RCC 7860 (cell line): ENCODE measurements at regions not wholly inside any gene's neighbourhood (a gene's known extent, or its start where the extent isn't known, plus 50 kb on each side); places are given as distances from the start of the nearest gene placed in this dataset.
A peak's percentile ranks its signal among the peaks of the same experiment; 100 is the strongest.

Source experiments
- DNase-seq: peaks from one replicate; pipeline ENCODE4 v3.0.0-alpha.2; 2015; ENCODE audit warnings: low spot score
- FAIRE-seq: peaks from 2 replicates; lab custom pipeline; 2012; peaks lifted over from hg19 to GRCh38; lab: Jason Lieb, UNC

DNA sequence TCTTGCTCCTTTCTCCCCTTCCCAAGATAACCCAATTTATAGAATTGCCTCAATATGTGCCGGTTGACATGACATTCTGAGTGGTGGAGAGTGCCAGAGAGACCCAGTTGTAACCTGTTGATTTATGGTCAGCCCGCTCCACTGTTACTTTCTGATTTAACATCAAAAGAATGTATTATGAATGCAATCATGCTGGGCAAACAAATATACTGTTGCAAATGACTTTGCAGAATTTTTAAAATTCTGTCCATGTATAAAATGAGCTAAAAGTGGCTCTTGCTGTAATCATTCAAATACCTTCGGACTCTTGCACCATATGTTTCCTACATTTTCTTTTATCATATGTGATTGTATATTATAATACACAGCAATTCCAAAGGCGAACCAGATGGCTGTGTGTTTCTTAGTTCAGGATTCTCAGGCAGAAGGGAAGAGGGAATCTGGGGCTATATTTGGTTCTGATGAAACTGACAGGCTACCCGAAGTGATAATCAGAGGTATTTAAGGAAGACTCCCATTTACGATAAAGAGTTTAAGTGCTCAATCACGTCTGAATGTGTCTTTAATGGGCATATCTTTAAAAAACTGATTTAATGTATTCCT is 131.7 kb downstream of the CLCN4 start:
- no peak for FAIRE-seq

DNA sequence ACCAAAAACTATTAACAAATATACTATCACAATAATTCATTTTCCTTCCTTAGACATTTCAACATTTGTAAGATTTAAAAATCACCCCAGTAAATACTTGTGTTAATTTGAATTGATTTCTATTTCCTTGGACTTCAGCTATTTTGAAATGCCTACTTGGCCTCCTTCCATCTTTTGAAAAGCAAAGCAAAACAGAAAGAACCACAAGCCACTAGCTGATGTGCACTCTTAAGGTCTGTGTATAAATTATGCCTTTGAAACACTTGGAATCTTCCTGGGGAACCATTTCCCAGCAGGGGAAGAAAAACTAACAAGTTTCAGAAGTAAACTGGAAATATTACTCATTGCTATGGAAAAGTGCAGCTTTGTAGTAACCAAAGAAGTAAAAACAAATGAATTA is 139.8 kb downstream of the CLCN4 start:
- DNase-seq = no peak
- no peak for FAIRE-seq

More for the DNA sequence above, 131.7 kb downstream of the CLCN4 start:
- no peak for DNase-seq

GRCh38 chrX:10310511-10310910 is 153.7 kb downstream of the CLCN4 start:
- peak; percentile 92 for FAIRE-seq

GRCh38 chrX:10314530-10315104 is 157.8 kb downstream of the CLCN4 start:
- DNase-seq (no peak), FAIRE-seq (no peak)

More at GRCh38 chrX:10310511-10310910, 153.7 kb downstream of the CLCN4 start:
- DNase-seq = peak; percentile 10

GRCh38 chrX:10325611-10326010 is 168.8 kb downstream of the CLCN4 start:
- DNase-seq = no peak
- FAIRE-seq = peak; percentile 20

DNA sequence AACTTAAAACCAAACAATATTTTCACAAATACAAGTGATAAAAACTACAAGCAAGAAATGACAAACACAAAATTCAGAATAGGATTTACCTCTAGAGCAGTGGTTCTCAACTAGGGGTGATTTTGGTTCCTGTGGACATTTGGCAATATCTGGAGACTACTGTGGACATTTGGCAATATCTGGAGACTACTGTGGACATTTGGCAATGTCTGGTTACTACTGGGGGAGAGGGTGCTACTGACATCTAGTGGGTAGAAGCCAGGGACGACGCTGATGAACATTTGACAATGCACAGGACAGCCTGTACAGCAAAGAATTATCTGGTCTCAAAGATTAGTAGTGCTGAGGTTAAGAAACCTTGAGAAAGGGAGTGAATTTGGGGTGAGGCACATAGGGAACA is 169.8 kb downstream of the CLCN4 start:
- peak; percentile 25 for FAIRE-seq
- DNase-seq = peak; percentile 18

GRCh38 chrX:10327651-10328050 is 170.9 kb downstream of the CLCN4 start:
- FAIRE-seq (peak; percentile 77), DNase-seq (peak; percentile 60)

DNA sequence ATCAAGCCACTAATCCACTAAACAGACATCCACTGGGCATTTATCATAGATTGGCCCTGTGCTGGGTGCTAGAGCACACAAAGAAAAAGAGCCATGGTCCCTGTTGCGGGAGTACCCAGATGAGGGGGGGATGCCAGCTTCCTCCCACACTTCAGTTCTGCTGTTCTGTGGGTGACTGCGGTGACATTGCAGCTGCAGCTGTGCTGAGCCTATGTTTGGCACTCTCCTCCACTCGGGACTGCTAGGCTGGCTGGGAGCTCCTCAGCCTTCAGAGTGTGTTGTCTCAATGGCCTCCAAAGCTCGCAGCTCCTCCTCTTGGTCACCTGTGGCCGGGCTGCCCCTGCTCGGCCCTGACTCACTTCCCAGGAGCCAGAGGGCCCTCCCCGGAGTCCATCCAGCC is 173.2 kb downstream of the CLCN4 start:
- DNase-seq (no peak), FAIRE-seq (no peak)

- DNase-seq = no peak
- FAIRE-seq = no peak
These were observed 184.5 kb downstream of the CLCN4 start for GRCh38 chrX:10341309-10341708.

- FAIRE-seq = no peak
- DNase-seq = no peak
These were observed 193.4 kb downstream of the CLCN4 start for GRCh38 chrX:10350221-10350620.

GRCh38 chrX:10350981-10351380 is 194.2 kb downstream of the CLCN4 start:
- DNase-seq = no peak
- FAIRE-seq = peak; percentile 65

DNA sequence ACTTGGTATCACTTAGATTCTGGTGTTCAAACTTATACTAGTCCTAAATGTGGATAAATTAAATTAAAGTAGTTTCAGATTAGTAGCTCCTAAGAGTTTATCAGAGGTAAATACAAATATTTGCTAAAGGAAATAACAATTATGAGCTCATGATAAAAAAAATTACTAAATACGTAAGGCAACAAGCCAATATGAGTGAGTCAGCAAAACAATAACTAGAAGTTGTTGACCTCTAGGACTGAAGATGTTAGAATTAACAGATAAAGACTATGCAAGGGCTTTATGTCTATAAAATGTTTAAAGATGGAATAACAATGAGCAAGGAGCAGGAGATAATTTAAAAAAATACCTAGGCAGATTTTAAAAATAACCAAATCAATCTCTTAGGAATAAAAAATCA is 195.8 kb downstream of the CLCN4 start:
- FAIRE-seq (no peak), DNase-seq (no peak)

- DNase-seq = peak; percentile 27
- peak; percentile 77 for FAIRE-seq
These were observed 200.2 kb downstream of the CLCN4 start for GRCh38 chrX:10356979-10357378.

DNA sequence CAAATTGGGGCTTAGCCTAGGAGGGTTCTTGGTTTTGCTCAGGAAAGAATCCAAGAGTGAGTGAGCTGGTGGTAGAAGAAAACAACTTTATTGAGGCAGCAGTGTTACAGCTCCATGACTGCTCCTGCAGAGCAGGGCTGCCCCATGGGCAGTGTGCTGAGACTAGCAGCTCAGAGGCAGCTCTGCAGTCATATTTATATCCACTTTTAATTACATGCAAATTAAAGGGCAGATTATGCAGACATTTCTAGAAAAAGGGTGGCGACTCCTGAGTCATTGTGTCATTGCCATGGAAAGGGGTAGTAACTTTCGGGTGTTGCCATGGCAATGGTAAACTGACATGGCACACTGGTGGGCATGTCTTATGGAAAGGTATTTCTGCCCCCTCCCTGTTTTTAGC is 202.2 kb downstream of the CLCN4 start:
- FAIRE-seq (no peak), DNase-seq (no peak)

GRCh38 chrX:10360116-10360515 is 203.3 kb downstream of the CLCN4 start:
- DNase-seq (no peak), FAIRE-seq (no peak)

GRCh38 chrX:10365532-10366265 is 208.9 kb downstream of the CLCN4 start:
- FAIRE-seq = no peak
- no peak for DNase-seq

DNA sequence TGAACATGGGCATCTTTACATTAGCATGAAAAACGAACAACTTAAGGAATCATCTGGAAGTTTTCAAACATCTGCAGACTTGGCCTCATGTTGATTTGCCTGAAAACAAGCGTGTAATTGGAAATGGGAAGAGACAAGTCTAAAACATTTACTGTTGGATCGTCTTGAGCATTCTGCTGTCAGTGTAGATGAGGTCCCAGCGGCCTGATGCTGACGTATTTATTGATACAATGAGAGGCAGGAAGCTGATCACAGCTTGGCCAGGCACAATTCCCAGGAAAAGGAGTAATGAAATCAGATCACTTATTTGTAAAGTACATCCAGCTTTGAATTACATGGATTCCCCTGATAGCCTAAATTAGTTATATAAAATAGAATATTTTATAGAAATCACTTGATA is 210.6 kb downstream of the CLCN4 start:
- no peak for DNase-seq
- no peak for FAIRE-seq

DNA sequence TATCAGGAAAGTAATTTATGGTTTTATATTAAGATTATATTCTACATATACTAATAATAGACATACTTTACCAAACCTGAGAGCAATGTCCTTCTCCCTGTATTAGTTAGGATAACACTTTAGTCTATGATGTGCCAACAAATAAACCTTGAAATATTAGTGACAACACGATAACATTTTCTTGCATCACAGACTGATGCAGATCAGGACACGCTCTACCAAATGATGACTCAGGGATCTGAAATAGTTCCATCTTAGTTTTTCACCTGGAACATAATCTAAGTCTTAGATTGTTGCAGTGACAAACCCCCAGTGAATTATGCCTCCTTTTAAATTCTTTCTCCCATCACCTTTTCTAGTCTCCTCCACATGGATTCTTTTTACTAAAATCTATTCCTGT is 214.2 kb downstream of the CLCN4 start:
- DNase-seq = no peak
- FAIRE-seq = no peak

GRCh38 chrX:10377427-10377826 is 220.7 kb downstream of the CLCN4 start:
- FAIRE-seq (no peak), DNase-seq (no peak)

DNA sequence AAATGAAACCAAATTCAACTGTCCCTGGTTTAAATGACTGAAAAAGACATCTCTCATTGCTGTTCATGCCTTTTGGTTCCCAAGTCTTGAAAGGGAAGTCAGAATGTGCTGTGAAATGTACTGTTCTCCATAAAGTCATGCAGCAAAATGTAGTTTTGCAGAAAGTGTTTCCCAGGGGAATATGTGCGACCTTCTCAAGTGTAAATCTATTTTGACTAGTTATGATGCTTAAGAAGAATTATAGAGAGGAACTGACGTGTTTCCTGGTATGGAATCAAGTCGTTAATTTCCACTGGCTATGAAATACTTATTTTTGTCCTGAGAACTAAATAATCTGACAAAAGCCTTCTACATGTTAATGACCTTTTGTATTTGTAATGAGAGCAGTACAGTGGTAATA is 223.1 kb downstream of the CLCN4 start:
- no peak for FAIRE-seq

DNA sequence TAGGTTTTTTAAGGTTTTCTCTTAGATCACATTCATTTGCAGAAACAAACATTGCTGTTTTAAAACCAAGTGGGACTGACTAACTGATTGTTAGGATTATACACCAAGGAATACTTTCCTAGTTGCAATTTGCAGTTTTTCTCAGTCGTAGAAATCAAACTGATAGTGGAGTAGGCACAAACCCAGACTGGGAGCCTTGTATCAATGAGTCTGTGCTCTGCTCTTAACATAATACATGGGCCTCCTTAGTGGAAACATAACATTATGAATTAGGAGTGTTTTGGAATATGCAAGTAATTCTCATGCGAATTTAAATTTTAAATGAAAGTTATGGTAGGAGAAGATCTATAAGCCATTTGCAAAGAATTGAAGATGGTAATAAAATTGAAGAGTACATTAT is 223.5 kb downstream of the CLCN4 start:
- FAIRE-seq (no peak), DNase-seq (no peak)

More for the DNA sequence above, 223.1 kb downstream of the CLCN4 start:
- no peak for DNase-seq

DNA sequence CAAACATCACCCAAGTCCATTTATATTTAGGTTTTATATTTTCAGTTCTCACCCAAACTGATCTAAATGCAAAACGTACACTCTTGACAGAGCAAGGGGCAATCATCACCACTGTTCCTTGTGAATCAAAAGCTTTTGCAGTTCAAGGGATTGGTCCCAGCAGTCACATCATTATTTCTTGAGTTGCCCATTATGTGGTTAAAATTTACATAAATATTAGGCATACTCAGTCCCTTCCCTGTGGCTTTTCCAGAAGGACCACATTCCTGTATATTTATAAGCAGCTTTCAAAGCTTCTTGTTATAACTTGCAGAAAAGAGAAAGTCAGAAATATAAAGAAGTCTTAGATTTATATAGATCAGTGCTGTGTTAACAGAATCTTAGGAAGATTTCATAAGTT is 224.4 kb downstream of the CLCN4 start:
- FAIRE-seq (no peak), DNase-seq (no peak)
